NCI-H187 (cell line): ENCODE measurements at regions not wholly inside any gene's neighbourhood (a gene's known extent, or its start where the extent isn't known, plus 50 kb on each side); places are given as distances from the start of the nearest gene placed in this dataset.

ENCODE experiments used
- DNase-seq, 2 experiments: peaks; one replicate each; lab custom pipeline; 2025; lab: John Stamatoyannopoulos, UW

DNA sequence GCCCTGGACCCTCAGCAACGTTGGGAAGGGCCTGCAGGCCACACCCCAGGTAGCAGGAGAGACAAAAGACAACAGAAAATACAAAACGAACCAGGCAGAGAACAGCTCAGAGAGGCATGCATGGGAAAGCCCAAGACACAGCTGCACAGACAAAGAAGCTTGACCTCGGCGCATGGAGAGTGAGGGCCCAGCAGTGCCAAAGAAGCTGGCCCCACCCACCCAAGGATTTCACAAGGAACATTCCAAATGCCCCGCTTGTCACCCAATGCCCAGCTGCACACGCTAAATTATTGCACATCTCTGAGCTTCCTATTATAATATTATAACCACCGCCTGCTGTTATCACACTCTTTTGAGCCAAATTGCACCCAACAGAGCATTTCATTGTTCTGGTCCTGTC, 147.7 kb upstream of the TBL1X start:
- DNase-seq = no peak

GRCh38 chrX:9318213-9318612, 146.6 kb upstream of the TBL1X start:
- no peak for DNase-seq

- DNase-seq = no peak
Observed at GRCh38 chrX:9318766-9319165, 146.1 kb upstream of the TBL1X start.

GRCh38 chrX:9320940-9321339, 143.9 kb upstream of the TBL1X start:
- DNase-seq = no peak

DNA sequence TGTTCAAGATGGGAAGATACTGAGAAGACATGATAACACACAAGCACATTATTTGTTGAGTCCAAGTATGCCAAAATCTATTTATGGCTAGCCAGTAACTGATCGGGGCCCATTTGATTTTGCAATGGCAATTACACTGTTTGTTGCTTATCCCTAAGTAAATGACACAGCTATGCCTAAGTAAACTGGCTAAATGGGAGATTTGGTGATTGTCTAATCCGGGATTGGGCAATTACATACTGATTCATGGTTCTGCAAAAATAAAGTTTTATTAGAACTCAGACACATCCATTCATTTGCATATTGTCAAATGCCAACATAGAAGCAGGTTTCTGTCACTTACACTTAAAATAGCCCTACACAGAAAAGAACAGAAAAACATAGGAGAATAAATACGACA, 140.2 kb upstream of the TBL1X start:
- DNase-seq = no peak

DNA sequence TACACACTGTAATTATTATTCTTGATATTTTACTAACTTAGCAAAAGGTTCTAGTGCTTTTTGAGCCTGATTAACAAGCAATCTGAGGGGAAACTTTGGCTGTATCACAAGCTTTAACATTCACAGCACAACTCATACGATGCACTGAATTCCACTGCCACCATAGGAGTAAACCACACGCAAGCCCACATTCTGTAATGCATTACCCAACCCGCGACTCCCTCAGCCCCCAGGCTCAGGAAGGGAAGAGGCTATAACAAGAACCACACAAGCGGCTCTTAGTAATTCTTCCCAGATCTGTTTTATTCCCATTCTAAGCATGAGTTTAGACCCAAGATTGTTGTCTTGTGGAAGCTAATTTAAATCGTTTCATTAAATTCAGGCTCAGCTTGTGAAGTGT, 138.5 kb upstream of the TBL1X start:
- DNase-seq = no peak

DNA sequence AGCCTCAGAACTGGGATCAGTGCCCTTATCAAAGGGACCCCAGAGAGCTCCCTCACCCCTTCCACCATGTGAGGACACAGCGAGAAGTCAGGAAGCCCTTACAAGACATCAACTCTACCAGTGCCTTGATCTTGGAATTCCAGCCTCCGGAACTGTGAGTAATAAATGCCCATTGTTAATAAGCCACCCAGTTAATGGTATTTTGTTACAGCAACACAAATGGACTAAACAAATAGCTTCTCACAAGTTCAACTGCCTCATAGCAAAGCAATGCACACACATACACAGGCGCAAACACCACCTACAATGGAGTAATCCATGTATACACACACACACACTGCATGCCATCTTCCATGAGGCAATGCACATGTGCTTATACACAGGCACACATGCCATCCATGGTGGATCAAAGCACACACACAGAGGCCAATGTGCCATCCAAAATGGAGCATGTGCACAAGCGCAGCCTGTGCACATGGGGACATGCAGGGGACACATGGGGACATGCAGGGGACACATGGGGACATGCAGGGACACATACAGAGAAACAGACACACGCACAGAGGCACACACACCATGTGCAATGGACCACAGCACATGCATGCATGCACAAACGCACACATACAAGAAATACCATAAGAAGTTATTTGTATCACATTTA, 137.6 kb upstream of the TBL1X start:
- no peak for DNase-seq

DNA sequence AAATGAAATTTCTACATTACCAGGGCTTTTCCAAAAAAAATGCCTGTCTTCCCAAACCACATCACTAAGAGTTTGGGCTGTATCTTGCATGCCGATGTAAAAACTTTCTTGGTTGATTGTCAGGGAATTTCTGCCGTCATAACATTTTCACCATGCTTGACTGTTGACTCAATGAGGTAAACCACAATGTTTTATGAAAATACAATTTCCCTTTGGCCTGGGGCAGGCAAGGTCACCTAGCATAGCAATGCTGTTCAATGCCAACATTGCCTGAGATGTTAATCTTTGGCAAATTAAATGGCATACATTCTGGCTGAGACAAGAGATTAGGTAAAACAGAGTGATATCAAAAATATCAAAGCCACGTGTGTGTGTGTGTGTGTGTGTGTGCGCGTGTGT, 137.1 kb upstream of the TBL1X start:
- DNase-seq = no peak

GRCh38 chrX:9329056-9329455, 135.8 kb upstream of the TBL1X start:
- no peak for DNase-seq

DNA sequence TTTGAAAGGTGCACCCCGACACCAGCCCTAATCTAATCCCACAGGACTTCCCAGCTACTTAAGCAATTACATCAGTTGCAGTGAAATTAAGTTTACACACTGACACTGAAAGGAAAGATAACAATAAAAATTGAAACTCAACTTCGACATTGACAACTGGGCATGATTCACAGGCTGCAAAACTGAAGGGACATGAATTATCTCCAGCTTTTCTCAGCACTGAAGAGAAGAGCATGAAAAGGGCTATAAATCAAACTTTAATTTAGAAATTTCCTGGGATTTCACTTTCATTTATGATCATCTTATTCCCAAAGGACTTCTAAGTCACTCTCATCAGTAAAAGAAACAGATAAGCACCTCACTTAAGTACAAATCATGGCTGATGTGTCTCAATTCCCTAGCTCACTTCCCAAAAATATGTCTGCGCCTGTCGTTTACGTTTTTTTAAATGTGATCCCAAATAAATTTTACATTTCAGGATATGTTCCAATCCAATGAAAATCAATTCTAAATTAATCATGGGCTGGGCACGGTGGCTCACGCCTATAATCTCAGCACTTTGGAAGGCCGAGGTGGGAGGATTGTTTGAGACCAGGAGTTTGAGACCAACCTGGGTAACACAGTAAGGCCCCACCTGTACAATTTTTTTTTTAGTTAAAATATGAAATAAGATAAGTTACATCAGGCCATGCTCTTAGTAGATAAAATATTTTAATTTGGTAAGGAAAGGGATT, 134.4 kb upstream of the TBL1X start:
- DNase-seq = no peak

- no peak for DNase-seq
Observed at GRCh38 chrX:9333873-9334560, 130.8 kb upstream of the TBL1X start.

- DNase-seq = no peak
Observed at GRCh38 chrX:9335251-9335650, 129.6 kb upstream of the TBL1X start.

DNA sequence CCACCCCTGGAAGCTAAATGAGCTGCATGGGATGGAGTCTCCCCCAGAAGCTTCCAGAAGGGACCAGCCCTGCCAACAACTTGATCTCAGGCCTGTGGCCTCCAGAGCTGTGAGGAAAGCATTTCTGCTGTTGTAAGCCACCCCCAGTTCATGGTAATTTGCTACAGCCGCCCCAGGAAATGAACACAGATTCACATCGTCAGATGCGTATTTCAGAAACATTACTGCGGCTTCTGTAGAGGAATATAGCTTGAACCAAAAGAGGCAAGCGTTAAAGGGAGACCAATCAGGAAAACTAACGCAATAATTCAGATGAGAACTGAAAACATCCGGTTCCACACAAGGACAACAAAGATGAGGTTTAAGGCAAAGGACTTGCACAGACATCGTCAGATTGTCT, 128.4 kb upstream of the TBL1X start:
- DNase-seq = no peak

- no peak for DNase-seq
Observed at GRCh38 chrX:9337046-9337445, 127.8 kb upstream of the TBL1X start.

DNA sequence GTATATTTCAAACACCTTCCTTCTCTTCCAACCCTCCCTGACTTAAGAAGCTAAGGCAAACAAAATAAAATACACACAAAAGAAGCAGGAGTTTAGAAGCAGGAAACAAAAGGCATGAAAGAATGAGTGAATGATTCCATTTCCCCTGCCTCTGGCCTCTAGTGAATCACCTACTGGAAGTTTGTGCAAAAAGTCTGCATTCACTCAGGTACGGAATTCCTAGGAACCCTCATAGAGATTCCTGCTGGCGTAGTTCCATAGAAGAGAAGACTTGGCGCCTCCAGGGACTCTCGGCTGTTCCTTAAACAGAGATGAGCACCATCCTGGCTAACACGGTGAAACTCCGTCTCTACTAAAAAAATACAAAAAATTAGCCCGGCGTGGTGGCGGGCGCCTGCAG, 125.9 kb upstream of the TBL1X start:
- DNase-seq = no peak

DNA sequence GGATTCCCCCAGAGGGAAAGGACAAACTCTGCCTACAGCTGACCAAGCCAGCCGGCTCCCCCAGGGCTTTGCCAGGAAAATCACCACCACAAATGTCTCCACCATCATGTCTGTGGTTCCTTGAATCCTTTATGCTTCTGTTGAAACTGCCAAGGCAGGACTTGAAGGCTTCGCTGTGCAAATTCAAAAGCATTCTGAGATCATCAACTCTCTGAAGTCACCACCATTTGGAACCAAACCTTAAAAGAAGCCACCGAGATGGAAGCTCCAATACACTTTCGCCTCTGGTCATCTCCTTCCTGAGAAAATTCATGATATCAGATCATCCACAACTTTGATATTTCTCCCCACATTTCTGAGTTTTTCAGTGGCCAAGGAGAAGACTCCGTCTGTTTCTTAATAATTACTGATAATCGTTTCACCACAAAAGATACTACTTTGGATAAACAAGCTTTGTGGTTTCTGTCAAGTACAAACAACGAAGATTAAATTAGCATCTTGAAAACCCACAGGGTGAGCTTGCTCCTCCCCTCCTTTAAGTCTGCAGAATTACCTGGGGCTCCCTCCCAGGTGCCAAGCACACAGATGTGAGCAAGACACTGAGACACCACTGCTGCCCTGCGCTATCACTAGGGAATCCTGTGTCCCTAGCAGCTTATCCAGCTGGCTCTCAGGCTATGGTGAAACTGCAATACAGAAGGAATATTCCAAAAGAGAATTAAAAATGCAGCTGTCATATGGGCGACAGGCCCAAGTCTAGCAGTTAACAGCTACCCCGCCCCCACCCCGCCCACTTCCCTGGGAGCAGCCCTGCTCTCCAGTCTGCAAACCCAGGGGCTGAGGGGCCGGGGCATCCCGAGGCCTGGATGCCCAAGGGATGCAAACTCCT, 125.0 kb upstream of the TBL1X start:
- DNase-seq = no peak

DNA sequence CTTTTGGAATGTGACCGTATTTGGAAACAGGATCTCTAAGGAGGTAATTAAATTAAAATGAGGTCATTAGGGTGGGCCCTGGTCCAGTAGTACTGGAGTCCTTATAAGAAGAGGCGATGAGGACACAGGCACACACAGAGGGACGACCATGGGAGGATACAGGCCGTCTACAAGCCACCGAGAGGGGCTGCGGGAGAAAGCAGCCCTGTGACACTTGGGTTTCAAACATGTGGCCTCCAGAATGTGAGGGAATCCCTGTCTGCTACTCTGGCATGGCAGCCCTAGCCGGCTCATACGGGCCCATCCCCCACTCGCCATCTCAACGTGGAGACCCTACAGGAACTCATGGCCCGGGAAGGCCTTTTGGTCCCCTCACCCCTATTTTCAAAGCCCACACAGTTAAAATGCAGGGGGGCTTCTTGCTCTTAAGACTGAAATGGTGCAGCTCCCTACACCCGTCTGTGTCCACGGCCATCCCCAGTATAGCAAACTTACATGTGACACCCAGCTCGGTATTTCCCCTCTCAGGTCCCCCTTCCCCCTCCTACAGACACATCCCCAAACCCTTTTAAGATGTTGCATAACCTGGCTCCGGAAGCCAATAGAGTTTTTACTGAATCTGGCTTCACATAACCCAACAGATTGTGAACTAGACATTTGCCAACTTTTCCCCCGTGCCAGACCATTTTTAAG, 124.1 kb upstream of the TBL1X start:
- no peak for DNase-seq

DNA sequence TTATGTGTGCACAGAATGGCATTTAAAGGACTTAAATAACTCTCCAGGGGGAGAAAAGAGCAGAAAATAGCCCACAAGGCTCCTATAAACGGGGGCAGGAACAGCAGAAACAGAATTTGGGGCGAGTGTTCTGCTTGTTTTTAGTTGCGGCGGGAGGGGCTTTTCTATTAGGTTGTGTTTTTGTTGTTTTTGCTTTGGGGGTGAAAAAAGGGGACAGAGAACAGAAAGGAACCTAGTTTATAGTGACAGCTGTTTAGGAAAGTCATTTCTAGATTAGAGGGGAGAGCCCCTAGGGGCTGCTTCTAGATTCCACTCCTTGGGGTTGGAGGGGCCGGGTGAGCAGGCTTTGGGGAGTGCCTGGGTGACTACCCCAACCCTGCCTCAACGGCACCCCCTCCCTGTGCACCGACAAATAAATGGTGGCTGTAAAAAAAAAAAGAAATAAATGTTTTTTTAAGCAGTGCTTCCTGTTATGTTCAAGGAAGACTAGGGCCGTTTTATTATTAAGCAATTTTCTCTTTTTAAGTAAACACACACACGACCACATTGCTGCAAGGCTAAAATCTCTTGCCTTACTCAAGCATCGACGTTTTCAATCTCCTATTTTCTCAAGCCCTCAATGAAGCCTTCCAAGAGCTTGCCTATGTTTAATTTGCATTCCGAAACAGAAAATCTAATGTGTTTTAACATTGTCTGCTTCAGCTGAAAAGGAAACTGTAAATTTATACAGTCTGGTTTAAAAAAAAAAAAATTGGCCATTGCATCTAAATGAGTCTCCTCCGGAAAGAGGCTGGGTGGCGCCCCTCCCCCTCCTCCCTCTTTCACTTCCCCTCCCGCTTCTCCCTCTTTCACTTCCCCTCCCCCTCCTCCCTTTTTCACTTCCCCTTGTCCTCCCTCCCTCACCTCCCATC, 123.3 kb upstream of the TBL1X start:
- DNase-seq = no peak

DNA sequence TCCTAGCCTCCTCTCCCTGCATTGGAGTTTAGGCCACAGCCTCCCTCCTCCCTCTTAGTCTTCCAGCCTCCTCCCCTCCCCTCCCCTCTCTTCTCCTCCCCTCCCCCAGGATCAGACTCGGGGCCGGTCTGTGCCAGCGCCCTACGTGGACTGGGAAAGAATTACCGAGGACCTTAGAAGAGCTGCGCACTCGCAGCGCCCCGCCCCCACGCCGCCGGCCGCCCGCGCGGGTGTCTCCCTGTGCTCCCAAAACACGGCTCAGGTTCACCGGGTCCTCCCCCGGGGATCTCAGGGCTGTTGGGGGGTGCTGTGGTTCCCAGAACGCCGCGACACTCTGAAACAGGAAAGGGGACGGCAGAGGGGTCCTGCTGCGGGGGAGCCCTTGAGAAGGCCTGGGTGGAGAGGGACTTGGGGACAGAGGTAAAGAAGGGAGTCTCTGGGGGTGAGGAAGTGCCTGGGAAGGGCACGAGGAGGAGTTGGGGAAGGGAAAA, 122.3 kb upstream of the TBL1X start:
- peak; percentile 9 to 64 for DNase-seq

- no peak for DNase-seq
Observed at GRCh38 chrX:9343971-9344370, 120.9 kb upstream of the TBL1X start.
